Coronary artery (tissue), 2 donors: ENCODE measurements at regions not wholly inside any gene's neighbourhood (a gene's known extent, or its start where the extent isn't known, plus 50 kb on each side); places are given as distances from the start of the nearest gene placed in this dataset.
A peak's percentile ranks its signal among the peaks of the same experiment; 100 is the strongest.

ENCODE experiments used
- DNase-seq: peaks from one replicate; pipeline ENCODE4 v3.0.0-alpha.2; 2017; ENCODE audit warnings: low spot score
- H3K27ac ChIP-seq, 2 donors: fragments of 200-600 bp; sonication (generic); one replicate each; pipeline ENCODE4 v1.5.1; 2016 to 2019
- H3K4me3 ChIP-seq: fragments of 200-600 bp; sonication (generic); 2 replicates; pipeline ENCODE4 v1.5.1; 2016; ENCODE audit warnings: mild to moderate bottlenecking, moderate library complexity
- TF ChIP-seq, protein P1 (sequence below): fragments of 200-600 bp; sonication (generic); IDR thresholded peaks from one replicate; pipeline ENCODE4 v1.5.1; 2019; ENCODE audit warnings: antibody characterized with exemption

- TF ChIP-seq, protein P1, sequence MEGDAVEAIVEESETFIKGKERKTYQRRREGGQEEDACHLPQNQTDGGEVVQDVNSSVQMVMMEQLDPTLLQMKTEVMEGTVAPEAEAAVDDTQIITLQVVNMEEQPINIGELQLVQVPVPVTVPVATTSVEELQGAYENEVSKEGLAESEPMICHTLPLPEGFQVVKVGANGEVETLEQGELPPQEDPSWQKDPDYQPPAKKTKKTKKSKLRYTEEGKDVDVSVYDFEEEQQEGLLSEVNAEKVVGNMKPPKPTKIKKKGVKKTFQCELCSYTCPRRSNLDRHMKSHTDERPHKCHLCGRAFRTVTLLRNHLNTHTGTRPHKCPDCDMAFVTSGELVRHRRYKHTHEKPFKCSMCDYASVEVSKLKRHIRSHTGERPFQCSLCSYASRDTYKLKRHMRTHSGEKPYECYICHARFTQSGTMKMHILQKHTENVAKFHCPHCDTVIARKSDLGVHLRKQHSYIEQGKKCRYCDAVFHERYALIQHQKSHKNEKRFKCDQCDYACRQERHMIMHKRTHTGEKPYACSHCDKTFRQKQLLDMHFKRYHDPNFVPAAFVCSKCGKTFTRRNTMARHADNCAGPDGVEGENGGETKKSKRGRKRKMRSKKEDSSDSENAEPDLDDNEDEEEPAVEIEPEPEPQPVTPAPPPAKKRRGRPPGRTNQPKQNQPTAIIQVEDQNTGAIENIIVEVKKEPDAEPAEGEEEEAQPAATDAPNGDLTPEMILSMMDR, result no peak
- no peak overlapping the region for H3K27ac ChIP-seq
- no peak for DNase-seq
- peak overlapping the region; percentile 64 for H3K4me3 ChIP-seq
These were observed 489.1 kb upstream of the SMIM21 start for GRCh38 chr18:75916624-75916982.

DNA sequence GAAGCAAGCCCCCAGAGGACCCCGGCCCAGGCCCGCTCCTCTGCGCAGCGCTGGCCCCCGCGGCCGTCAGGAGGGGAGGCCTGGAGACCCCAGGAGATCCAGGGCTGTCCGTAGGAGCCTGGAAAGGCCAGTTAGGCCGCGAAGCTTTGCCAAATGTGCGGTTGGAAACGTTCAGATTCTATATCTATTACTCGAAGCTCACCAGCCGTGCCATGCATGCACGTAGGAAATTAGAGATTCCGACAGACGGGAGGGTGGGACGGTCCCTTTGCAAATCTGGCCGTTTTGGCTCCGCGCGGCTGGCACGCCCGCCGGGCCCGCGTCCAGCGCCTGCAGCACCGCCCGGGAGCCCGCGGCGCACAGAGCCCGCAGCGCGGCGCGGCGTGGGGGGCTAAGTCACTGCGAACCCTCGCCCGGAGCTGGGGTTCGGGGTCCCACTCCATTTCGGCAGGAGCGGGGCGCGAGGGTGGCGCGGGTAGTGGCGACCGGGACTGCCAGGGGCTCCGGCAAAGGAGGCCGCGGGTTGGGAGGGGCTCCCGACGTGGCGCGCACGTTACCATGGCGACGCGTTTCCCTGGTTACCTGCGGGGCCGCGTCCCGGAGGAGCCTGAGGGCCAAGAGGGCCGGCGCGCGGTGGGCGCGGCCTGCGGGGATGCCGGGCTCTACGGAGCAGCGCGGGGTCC, 488.6 kb upstream of the SMIM21 start:
- TF ChIP-seq, protein P1, result no peak
- Histone ChIP-seq H3K4me3 (peak overlapping the region; percentile 64), H3K27ac (no peak overlapping the region)
- no peak for DNase-seq

GRCh38 chr18:75912829-75913228, 485.3 kb upstream of the SMIM21 start:
- Histone ChIP-seq H3K27ac (no peak overlapping the region), H3K4me3 (no peak overlapping the region)
- DNase-seq, result no peak
- TF ChIP-seq, protein P1, result no peak

GRCh38 chr18:75904416-75904815, 476.9 kb upstream of the SMIM21 start:
- no peak for DNase-seq
- H3K4me3 ChIP-seq, result no peak overlapping the region
- TF ChIP-seq, protein P1, result no peak
- H3K27ac ChIP-seq, result no peak overlapping the region

GRCh38 chr18:75898651-75899050, 471.1 kb upstream of the SMIM21 start:
- TF ChIP-seq, protein P1, result no peak
- DNase-seq, result no peak

GRCh38 chr18:75897386-75897785, 469.9 kb upstream of the SMIM21 start:
- no peak overlapping the region for H3K27ac ChIP-seq
- DNase-seq, result no peak

More at GRCh38 chr18:75898651-75899050, 471.1 kb upstream of the SMIM21 start:
- H3K27ac ChIP-seq, result no peak overlapping the region
- H3K4me3 ChIP-seq, result no peak overlapping the region

DNA sequence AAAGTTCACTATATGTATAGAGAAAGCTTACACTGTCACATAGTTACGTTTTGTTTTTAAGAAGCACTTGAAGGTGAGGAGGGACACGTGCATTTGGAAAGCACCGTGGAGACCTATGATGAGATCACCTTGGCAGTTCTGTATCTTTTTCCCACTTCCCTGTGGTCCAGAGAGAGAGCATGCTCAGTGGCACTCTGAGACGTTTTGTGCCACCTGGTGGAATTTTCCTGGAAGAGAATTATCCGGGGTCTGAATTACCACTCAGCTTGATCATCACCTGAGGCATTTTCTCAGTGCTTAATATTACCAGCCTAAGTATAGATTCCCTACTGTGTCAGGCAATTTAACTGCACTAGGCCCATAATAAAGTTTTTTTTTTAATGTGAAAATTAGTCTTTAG, 469.4 kb upstream of the SMIM21 start:
- H3K4me3 ChIP-seq, result no peak overlapping the region
- TF ChIP-seq, protein P1, result no peak
- H3K27ac ChIP-seq, result no peak overlapping the region
- DNase-seq, result no peak

More at GRCh38 chr18:75897386-75897785, 469.9 kb upstream of the SMIM21 start:
- TF ChIP-seq, protein P1, result no peak
- H3K4me3 ChIP-seq, result no peak overlapping the region
